ENCODE measurements at regions not wholly inside any gene's neighbourhood (a gene's known extent, or its start where the extent isn't known, plus 50 kb on each side); places are given as distances from the start of the nearest gene placed in this dataset.

DNA sequence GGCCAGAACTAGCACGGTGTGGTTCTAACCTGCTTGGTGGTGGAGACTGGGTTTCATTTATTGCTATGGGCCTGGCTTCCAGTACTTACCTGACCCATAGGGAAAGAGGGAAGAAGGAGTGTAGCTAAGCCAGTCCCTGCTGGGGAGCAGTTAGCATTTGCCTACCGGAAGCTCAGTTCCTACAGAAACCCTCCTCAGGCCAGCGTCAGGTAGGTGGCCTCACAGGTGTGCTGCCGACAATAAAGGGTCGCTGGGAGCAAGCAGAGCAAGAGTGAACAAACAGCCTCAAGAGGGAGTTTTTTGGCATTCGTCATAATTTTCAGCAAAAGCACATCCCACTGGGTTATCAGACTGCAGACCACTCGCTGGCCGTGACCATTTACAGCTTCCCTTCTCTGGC is 740.6 kb upstream of the TENM3 start:
- Histone ChIP-seq H3K36me3 (ENCODE audit: low read depth) (no peaks in the 10 kb centered on the region), H3K4me3 (ENCODE audit: severe bottlenecking) (no peak overlapping the region), H3K27me3 (ENCODE audit: insufficient read depth, poor library complexity, severe bottlenecking) (peaks cover 7% of the 10 kb centered on the region), H3K9me3 (ENCODE audit: severe bottlenecking) (no peaks in the 10 kb centered on the region), H3K27ac (ENCODE audit: poor library complexity, severe bottlenecking) (no peak overlapping the region), H3K4me1 (ENCODE audit: insufficient read depth, poor library complexity, severe bottlenecking) (no peaks in the 10 kb centered on the region)
- TF ChIP-seq, protein P1, sequence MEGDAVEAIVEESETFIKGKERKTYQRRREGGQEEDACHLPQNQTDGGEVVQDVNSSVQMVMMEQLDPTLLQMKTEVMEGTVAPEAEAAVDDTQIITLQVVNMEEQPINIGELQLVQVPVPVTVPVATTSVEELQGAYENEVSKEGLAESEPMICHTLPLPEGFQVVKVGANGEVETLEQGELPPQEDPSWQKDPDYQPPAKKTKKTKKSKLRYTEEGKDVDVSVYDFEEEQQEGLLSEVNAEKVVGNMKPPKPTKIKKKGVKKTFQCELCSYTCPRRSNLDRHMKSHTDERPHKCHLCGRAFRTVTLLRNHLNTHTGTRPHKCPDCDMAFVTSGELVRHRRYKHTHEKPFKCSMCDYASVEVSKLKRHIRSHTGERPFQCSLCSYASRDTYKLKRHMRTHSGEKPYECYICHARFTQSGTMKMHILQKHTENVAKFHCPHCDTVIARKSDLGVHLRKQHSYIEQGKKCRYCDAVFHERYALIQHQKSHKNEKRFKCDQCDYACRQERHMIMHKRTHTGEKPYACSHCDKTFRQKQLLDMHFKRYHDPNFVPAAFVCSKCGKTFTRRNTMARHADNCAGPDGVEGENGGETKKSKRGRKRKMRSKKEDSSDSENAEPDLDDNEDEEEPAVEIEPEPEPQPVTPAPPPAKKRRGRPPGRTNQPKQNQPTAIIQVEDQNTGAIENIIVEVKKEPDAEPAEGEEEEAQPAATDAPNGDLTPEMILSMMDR (IDR thresholded peaks at IDR 0.05; ENCODE audit: poor library complexity, severe bottlenecking), result no peak
- ATAC-seq (ENCODE audit: low read depth), result no peak
- DNase-seq (ENCODE audit: low spot score), result no peak

DNA sequence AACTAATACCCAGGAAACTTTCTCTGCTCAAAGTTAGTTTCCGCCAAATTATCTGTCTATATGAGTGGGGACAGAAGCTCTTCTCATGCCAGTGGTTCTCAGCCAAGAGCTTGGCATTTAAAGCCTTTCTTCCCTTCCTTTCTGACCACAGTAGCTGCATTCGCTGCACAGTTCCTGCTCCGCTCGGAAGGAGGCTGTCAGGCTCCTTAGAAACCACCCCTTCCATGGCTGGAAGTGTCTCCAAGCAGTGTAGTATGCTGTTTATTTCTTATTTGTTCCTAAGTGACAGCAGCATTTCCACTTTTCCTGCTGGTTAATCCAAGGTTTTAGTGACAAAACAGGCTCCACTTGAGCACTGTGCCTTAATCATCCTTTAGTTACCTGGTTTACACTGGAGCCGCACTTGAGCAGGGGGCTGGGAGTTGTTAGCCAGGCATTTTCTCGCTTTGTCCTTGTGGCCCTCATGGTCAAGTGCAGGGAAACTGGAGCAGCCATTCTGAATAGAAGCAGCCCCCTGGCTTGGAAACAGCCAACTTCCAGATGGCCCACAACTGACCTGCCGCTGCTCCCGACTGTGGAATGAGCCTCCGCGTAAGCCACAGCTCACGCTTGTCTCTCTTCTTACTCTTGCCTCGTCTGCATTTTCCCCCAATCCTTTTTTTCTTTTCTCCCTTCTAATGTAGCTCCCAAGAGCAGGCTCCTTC is 739.4 kb upstream of the TENM3 start:
- Histone ChIP-seq H3K27me3 (ENCODE audit: insufficient read depth, poor library complexity, severe bottlenecking) (peaks cover 7% of the 10 kb centered on the region), H3K9me3 (ENCODE audit: severe bottlenecking) (no peaks in the 10 kb centered on the region), H3K4me1 (ENCODE audit: insufficient read depth, poor library complexity, severe bottlenecking) (no peaks in the 10 kb centered on the region), H3K4me3 (ENCODE audit: severe bottlenecking) (no peak overlapping the region), H3K27ac (ENCODE audit: poor library complexity, severe bottlenecking) (no peak overlapping the region), H3K36me3 (ENCODE audit: low read depth) (no peaks in the 10 kb centered on the region)
- DNase-seq (ENCODE audit: low spot score) (no peak), ATAC-seq (ENCODE audit: low read depth) (no peak; the same call in 2 of the 3 replicates)
- TF ChIP-seq, protein P1 (IDR thresholded peaks at IDR 0.05; ENCODE audit: poor library complexity, severe bottlenecking), result no peak

DNA sequence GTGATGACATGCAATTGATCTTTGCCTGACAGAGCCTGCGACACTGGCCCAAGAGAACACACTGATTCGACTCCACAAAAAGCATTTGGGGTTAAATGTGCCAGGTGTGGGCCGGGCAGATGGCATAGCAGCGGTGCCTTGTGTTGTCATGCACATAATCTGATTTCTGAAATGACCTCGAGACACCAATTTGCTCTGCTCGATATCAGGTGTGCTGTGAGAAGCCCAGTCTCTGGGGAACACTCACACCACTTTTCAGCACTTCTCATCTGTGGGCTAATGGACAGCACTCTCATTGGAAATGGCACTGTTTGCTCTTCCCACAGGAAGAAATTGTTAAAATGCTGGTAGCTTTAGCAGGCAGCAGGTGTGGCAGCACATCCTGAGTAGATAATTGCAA is 738.3 kb upstream of the TENM3 start:
- TF ChIP-seq, protein P1 (IDR thresholded peaks at IDR 0.05; ENCODE audit: poor library complexity, severe bottlenecking), result no peak
- no peak for DNase-seq (ENCODE audit: low spot score)

DNA sequence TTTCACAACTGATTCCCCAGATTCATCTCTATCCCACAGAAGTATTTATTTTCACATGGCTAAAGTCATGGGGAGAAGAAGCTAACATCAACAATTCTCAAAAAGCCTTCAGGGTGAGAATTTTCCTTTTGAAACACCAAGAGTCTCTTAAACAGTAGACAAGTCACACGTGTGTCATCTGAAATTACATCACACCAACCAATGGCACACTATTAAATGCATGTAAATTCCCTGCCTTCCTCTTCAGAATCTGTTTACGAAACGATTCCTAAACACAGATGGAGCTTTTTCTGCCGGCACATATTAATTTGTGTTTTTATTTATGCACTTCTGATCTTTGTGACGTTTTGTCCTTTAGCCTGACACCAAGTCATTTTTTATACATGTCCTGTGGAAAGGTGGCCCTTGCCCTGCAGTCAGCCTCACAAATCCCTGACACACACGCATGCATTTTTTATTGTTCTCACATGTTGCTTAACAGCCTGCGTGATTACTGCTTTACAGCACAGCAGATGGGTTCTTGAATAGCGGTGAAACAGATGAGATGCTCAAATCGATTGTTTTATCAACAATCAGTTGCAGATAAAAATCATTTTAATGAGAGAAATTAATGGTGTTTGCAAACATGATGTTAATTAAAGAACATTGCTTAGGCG is 735.9 kb upstream of the TENM3 start:
- Histone ChIP-seq H3K4me3 (ENCODE audit: severe bottlenecking) (no peak overlapping the region), H3K4me1 (ENCODE audit: insufficient read depth, poor library complexity, severe bottlenecking) (no peaks in the 10 kb centered on the region), H3K36me3 (ENCODE audit: low read depth) (no peaks in the 10 kb centered on the region), H3K9me3 (ENCODE audit: severe bottlenecking) (no peaks in the 10 kb centered on the region), H3K27me3 (ENCODE audit: insufficient read depth, poor library complexity, severe bottlenecking) (peaks cover 7% of the 10 kb centered on the region), H3K27ac (ENCODE audit: poor library complexity, severe bottlenecking) (no peak overlapping the region)
- ATAC-seq (ENCODE audit: low read depth), result no peak
- no peak for DNase-seq (ENCODE audit: low spot score)
- TF ChIP-seq, protein P1 (IDR thresholded peaks at IDR 0.05; ENCODE audit: poor library complexity, severe bottlenecking), result no peak

More for the DNA sequence above, 738.3 kb upstream of the TENM3 start:
- Histone ChIP-seq H3K27ac (ENCODE audit: poor library complexity, severe bottlenecking) (no peak overlapping the region), H3K4me1 (ENCODE audit: insufficient read depth, poor library complexity, severe bottlenecking) (no peaks in the 10 kb centered on the region), H3K9me3 (ENCODE audit: severe bottlenecking) (no peaks in the 10 kb centered on the region), H3K4me3 (ENCODE audit: severe bottlenecking) (no peak overlapping the region), H3K36me3 (ENCODE audit: low read depth) (no peaks in the 10 kb centered on the region), H3K27me3 (ENCODE audit: insufficient read depth, poor library complexity, severe bottlenecking) (peaks cover 7% of the 10 kb centered on the region)
- ATAC-seq (ENCODE audit: low read depth), result no peak

DNA sequence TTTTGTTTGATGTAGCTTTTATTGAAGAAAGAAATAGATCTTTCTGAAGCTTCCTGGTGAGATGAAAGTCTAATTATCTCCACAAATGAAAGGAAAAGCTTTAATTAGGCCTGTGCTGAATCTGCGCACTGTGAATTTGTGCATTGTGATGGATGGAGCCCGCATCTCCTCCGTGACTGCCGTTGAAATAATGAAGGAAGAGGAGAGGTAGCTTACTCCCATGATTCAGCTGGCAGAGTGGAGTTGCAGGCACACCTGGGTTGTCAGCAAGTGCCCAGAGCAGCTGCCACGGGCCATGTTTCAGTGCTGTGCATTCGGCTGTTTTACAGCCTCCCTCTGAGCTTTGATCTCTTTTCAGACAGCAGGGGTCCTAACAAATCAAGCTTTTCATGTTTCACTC is 735.3 kb upstream of the TENM3 start:
- no peaks in the 10 kb centered on the region for H3K36me3 ChIP-seq (ENCODE audit: low read depth)
- H3K27me3 ChIP-seq (ENCODE audit: insufficient read depth, poor library complexity, severe bottlenecking), result peaks cover 7% of the 10 kb centered on the region
- ATAC-seq (ENCODE audit: low read depth) (no peak), DNase-seq (ENCODE audit: low spot score) (no peak)
- no peaks in the 10 kb centered on the region for H3K9me3 ChIP-seq (ENCODE audit: severe bottlenecking)
- no peaks in the 10 kb centered on the region for H3K4me1 ChIP-seq (ENCODE audit: insufficient read depth, poor library complexity, severe bottlenecking)
- H3K4me3 ChIP-seq (ENCODE audit: severe bottlenecking), result no peak overlapping the region
- H3K27ac ChIP-seq (ENCODE audit: poor library complexity, severe bottlenecking), result no peak overlapping the region
- TF ChIP-seq, protein P1 (IDR thresholded peaks at IDR 0.05; ENCODE audit: poor library complexity, severe bottlenecking), result no peak

Measured in RWPE2 (cell line).